ENCODE measurements at regions not wholly inside any gene's neighbourhood (a gene's known extent, or its start where the extent isn't known, plus 50 kb on each side); places are given as distances from the start of the nearest gene placed in this dataset.
"Not testable (repeated sequence)": the region's sequence is repeated elsewhere in the genome, so short reads cannot be mapped to it uniquely, and the experiment has no call there.

DNA sequence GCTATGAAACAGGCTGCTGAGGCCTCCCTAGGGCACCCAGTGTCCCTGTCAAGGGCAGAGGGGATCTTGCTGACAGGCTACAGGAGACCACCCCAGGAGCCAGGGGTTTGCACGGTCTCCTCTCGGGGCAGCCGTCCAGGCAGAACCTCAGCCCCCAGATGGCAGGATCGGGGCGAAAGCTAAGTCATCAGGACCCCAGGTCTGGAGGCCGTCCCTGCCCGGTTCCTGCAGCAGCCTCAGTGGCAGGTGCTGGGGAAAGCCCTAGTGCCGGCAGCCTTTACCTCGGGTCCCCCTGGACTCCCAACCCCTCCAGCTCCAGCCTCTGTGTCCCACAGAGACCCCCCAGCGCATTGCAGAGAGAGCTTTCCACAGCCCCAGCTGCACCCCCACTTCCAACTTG lies 103.8 kb upstream of the C14orf180 start:
- H3K4me3 ChIP-seq (ENCODE audit: low read depth, low read length): no peak overlapping the region
- TF ChIP-seq, protein P1, sequence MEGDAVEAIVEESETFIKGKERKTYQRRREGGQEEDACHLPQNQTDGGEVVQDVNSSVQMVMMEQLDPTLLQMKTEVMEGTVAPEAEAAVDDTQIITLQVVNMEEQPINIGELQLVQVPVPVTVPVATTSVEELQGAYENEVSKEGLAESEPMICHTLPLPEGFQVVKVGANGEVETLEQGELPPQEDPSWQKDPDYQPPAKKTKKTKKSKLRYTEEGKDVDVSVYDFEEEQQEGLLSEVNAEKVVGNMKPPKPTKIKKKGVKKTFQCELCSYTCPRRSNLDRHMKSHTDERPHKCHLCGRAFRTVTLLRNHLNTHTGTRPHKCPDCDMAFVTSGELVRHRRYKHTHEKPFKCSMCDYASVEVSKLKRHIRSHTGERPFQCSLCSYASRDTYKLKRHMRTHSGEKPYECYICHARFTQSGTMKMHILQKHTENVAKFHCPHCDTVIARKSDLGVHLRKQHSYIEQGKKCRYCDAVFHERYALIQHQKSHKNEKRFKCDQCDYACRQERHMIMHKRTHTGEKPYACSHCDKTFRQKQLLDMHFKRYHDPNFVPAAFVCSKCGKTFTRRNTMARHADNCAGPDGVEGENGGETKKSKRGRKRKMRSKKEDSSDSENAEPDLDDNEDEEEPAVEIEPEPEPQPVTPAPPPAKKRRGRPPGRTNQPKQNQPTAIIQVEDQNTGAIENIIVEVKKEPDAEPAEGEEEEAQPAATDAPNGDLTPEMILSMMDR (IDR thresholded peaks at IDR 0.05; ENCODE audit: borderline replicate concordance, insufficient read depth, low read depth, low read length): no peak

DNA sequence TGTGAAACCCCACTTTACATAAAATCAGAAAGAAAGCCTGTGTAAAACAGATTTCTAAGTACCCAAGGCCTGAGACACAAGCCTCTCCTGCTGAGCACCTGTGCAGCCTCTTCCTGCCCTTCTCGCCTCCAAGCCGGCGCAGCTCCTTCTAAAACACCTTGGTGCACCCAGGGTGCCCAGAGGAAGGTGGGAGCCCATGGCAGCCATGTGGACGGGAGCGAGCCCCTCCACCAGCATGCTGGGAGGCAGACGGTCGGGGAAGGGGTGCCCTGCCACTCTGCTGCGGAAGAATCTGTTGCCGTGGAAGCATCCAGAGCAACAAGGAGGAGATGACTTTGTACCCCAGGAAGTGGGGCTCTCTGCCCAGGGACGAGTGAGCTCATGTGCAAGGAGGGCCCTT lies 103.1 kb upstream of the C14orf180 start:
- TF ChIP-seq, protein P1 (IDR thresholded peaks at IDR 0.05; ENCODE audit: borderline replicate concordance, insufficient read depth, low read depth, low read length): no peak
- no peak overlapping the region for H3K4me3 ChIP-seq (ENCODE audit: low read depth, low read length)

DNA sequence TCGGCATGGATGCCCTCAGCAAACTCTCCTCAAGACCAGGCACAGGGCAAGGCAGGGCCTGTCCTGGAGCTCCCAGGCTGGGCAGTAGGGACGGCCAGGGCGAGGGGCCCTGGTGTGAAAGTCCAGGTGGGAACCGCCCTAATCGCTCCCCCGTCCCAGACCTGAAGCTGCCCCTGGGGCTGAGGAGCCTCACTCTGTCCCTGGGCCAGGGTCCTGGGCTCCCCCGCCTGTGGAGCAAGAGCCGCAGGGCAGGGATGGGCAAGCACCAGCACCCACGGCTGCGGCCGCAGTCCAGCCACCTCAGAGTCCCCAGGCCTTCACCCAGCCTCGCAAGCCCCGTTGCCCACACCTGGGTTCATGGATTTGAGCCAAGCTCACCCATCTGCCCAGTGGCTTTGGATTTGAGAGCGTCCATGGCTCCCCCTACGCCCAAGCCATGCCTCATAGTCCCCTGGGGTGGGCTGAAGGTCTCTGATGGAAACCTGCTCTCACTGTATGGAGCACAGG lies 102.4 kb upstream of the C14orf180 start:
- TF ChIP-seq, protein P1 (IDR thresholded peaks at IDR 0.05; ENCODE audit: borderline replicate concordance, insufficient read depth, low read depth, low read length): no peak

DNA sequence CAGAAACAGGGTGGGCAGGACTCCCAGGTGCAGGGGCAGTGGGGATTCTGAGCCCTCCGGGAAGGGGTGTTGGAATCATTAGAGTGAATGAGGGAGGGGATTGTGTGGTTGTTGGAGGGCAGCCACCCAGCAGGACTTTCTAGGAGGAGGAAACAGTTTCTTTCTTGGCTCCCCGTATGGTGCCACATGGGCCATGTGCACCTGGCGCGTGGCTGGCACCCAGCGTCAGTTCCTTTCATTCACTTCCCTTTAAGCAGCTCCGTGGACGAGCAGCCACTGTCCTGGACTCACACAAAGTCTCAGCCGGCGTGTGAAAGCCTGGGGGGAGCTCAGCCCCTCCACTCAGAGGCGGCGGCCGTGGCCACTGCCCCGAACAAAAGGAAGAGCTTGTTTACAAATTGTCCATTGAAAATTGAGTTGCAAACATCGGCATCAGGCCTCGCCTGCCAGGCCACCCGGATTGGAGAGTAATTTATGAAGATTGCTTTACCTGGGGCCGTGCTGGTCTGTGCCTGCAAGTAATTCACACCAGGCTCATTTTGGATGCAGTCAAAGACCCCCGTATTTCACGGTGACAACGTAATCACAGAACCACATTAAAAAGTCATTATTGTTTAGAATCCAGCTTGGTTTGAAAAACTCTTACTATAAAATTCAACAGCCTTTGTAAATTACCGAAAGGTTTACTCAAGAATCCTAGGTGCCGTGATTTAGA lies 101.7 kb upstream of the C14orf180 start:
- TF ChIP-seq, protein P1 (IDR thresholded peaks at IDR 0.05; ENCODE audit: borderline replicate concordance, insufficient read depth, low read depth, low read length): no peak
- no peak overlapping the region for H3K4me3 ChIP-seq (ENCODE audit: low read depth, low read length)

More for the DNA sequence above, 102.4 kb upstream of the C14orf180 start:
- H3K4me3 ChIP-seq (ENCODE audit: low read depth, low read length): no peak overlapping the region

DNA sequence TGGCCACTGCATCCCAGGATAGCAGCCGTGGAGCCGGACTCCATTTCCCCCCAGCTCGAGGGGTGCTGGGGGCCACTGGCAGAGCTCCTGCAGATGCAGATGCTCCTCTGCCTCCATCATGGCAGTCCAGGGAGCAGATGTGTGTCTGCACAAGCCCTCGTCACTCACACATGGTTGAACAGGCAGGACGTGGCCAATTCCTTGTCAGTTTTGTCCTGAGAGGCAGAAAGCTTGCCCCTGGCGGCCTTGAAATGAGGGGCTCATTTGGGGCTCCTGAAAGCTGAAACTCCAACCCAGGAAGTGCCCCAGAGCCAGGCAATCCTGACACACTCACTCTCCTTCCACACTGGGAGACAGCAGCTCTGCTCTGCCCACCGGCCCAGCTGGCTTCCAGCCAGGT lies 100.9 kb upstream of the C14orf180 start:
- H3K4me3 ChIP-seq (ENCODE audit: low read depth, low read length): no peak overlapping the region
- TF ChIP-seq, protein P1 (IDR thresholded peaks at IDR 0.05; ENCODE audit: borderline replicate concordance, insufficient read depth, low read depth, low read length): no peak

DNA sequence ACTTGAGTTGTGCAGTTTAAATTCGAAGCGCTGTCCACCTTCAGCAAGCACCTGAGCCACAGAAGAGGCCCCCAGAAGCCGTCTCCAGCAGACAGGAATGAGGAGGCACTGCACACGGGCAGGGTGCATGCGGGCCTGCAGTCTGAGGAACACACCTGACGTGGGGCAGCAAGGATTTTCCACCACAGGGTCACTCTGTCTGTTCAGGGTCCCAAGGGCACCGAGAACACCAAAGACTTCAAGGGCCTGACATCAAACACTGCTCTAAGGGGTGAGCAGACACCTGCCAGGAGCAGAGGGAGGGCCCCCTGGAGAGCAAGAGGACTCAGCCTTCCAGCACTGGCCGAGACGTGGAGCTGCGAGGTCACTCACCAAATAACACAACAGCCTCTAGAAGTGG lies 99.7 kb upstream of the C14orf180 start:
- no peak overlapping the region for H3K4me3 ChIP-seq (ENCODE audit: low read depth, low read length)
- TF ChIP-seq, protein P1 (IDR thresholded peaks at IDR 0.05; ENCODE audit: borderline replicate concordance, insufficient read depth, low read depth, low read length): no peak

DNA sequence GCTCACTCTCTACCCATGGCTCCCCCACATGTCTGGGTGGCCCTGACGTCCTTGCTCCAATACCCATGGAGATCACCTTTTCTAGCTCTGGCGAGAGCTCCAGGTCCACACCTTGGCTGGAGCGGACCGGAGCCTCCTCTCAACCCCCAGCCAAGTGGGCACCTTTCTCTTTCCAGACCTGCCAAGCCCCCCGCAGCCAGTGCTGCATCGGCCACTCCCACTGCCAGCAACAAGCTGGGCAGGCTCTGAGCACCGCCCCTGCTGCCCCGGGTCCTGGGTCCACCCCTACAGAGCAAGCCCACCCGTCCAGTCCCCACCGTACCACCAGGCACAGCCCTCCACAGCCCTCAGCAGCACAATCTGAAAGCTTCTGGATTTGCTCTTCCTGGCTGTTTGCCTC lies 98.2 kb upstream of the C14orf180 start:
- H3K4me3 ChIP-seq (ENCODE audit: low read depth, low read length): no peak overlapping the region
- TF ChIP-seq, protein P1 (IDR thresholded peaks at IDR 0.05; ENCODE audit: borderline replicate concordance, insufficient read depth, low read depth, low read length): no peak

DNA sequence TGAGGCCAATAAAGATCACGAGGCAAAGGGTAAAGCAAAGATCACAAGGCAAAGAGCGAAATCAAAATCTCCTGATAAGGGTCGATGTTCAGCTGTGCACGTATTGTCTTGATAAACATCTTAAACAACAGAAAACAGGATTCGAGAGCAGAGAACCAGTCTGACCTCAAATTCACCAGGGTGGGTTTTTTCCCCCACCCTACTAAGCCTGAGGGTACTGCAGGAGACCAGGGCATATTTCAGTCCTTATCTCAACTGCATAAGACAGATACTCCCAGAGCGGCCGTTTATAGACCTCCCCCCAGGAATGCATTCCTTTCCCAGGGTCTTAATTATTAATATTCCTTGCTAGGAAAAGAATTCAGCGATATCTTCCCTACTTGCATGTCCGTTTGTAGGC lies 97.5 kb upstream of the C14orf180 start:
- not testable (repeated sequence) for H3K4me3 ChIP-seq (ENCODE audit: low read depth, low read length)

All from GM12875 (cell line).